ENCODE measurements at regions not wholly inside any gene's neighbourhood (a gene's known extent, or its start where the extent isn't known, plus 50 kb on each side); places are given as distances from the start of the nearest gene placed in this dataset.

DNA sequence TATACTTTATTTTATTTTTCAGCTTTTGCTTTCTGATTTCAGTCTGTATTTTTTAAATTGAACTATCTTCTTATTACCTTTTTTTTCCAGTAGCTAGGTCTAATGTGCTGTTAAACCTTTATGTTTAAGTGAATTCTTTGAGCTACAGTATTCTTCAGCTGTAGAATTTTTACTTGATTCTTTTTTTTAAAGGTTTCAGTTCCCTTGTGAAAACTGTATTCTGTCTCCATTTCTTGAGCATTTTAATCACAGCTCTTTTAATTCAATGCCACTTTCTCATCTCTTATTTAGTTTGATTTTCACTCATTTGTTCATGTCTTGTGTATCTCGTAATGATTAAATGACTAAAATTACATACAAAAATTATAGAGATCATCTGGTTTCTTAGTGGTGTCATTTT, 233.8 kb downstream of the MTRR start:
- H3K4me3 Mint-ChIP-seq (ENCODE audit: unreplicated experiment) = no peak overlapping the region
- no peaks in the 10 kb centered on the region for H3K27me3 Mint-ChIP-seq (ENCODE audit: unreplicated experiment)
- H3K27ac Mint-ChIP-seq (ENCODE audit: unreplicated experiment) = no peak overlapping the region
- H3K36me3 Mint-ChIP-seq (ENCODE audit: unreplicated experiment) = no peaks in the 10 kb centered on the region
- no peak for DNase-seq
- H3K4me1 Mint-ChIP-seq (ENCODE audit: low read depth, unreplicated experiment) = no peaks in the 10 kb centered on the region
- H3K9me3 Mint-ChIP-seq (ENCODE audit: unreplicated experiment) = no peaks in the 10 kb centered on the region
- TF ChIP-seq, protein P1, sequence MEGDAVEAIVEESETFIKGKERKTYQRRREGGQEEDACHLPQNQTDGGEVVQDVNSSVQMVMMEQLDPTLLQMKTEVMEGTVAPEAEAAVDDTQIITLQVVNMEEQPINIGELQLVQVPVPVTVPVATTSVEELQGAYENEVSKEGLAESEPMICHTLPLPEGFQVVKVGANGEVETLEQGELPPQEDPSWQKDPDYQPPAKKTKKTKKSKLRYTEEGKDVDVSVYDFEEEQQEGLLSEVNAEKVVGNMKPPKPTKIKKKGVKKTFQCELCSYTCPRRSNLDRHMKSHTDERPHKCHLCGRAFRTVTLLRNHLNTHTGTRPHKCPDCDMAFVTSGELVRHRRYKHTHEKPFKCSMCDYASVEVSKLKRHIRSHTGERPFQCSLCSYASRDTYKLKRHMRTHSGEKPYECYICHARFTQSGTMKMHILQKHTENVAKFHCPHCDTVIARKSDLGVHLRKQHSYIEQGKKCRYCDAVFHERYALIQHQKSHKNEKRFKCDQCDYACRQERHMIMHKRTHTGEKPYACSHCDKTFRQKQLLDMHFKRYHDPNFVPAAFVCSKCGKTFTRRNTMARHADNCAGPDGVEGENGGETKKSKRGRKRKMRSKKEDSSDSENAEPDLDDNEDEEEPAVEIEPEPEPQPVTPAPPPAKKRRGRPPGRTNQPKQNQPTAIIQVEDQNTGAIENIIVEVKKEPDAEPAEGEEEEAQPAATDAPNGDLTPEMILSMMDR (IDR thresholded peaks at IDR 0.05; ENCODE audit: partially characterized antibody, unreplicated experiment) = no peak

DNA sequence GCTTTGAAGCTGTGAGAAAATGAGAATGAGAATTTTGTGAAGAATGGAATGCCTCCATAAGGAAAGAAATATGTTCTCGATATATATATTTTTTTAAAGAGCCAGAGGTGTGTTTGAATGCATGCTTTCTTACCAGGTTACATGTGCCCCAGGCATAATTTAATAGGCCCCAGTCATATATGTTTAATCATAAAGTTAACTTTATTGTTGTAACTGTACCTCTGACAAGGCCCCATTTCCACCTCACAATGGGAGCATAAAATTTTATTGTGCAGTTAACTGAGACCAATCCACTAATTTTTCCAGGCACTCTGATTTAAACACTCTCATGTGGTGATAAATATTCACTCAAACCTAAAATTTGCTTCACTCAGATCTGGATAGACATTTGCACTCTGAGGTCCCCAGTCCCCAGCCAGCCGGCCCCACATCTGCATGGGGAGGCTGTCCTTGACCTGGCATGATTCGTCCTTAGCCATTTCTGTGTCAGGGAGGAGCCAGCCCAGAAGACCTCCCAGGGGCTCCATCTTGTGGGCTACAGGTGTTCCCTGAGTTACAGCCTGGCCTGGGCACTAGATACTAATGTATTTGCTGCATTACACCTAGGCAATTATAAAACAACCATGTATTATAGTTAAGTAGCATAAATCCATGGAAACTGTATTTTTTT, 245.8 kb downstream of the MTRR start:
- no peaks in the 10 kb centered on the region for H3K27me3 Mint-ChIP-seq (ENCODE audit: unreplicated experiment)
- TF ChIP-seq, protein P1 (IDR thresholded peaks at IDR 0.05; ENCODE audit: partially characterized antibody, unreplicated experiment) = no peak
- DNase-seq = no peak
- no peaks in the 10 kb centered on the region for H3K36me3 Mint-ChIP-seq (ENCODE audit: unreplicated experiment)
- no peaks in the 10 kb centered on the region for H3K9me3 Mint-ChIP-seq (ENCODE audit: unreplicated experiment)
- no peak overlapping the region for H3K27ac Mint-ChIP-seq (ENCODE audit: unreplicated experiment)
- no peak overlapping the region for H3K4me3 Mint-ChIP-seq (ENCODE audit: unreplicated experiment)
- no peaks in the 10 kb centered on the region for H3K4me1 Mint-ChIP-seq (ENCODE audit: low read depth, unreplicated experiment)

DNA sequence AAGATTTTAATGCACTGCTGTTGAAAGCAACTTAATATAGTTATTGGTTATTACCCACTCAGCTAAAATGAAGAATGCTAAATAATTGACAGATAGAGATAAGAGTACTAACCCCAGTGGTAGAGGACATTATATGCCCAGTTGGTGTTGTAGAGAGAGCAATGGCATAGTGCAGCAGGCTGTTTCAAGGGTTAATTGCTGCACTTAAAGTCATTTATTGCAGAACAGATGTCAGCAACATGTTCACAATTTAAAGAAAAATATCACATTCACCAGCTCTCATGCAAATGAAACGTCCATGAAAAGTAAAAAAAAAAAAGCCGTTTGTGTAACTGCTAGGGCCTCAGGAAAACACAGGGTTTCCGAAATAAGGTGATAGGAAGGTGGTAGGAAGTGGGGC, 254.6 kb downstream of the MTRR start:
- Mint-ChIP-seq H3K27ac (ENCODE audit: unreplicated experiment) (peak overlapping the region; percentile 29), H3K36me3 (ENCODE audit: unreplicated experiment) (no peaks in the 10 kb centered on the region), H3K4me1 (ENCODE audit: low read depth, unreplicated experiment) (peaks cover 9% of the 10 kb centered on the region), H3K27me3 (ENCODE audit: unreplicated experiment) (peaks cover 4% of the 10 kb centered on the region), H3K9me3 (ENCODE audit: unreplicated experiment) (no peaks in the 10 kb centered on the region), H3K4me3 (ENCODE audit: unreplicated experiment) (peak overlapping the region; percentile 34)
- TF ChIP-seq, protein P1 (IDR thresholded peaks at IDR 0.05; ENCODE audit: partially characterized antibody, unreplicated experiment) = no peak
- DNase-seq = no peak

DNA sequence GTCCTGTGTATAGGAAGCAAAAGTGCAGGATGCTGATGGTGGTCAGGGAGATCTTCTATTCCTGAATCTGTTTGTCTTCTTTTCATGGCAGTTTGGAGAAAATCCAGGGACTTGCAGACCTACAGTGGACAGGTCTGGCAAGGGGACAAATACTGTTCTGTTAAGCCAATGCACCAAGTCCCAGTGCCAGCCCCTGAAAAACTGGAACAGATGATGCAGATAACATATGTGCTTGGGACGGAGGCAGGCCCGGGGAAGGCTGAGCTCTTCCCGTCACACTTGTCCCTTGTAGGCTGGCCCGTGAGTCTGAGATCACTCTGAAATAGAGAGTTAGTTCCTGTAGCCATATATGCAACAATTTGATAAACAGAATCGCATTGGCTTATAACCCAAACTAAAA, 265.7 kb downstream of the MTRR start:
- peaks cover 12% of the 10 kb centered on the region for H3K4me1 Mint-ChIP-seq (ENCODE audit: low read depth, unreplicated experiment)
- no peak overlapping the region for H3K4me3 Mint-ChIP-seq (ENCODE audit: unreplicated experiment)
- no peak for DNase-seq
- H3K27ac Mint-ChIP-seq (ENCODE audit: unreplicated experiment) = peak overlapping the region; percentile 1
- H3K36me3 Mint-ChIP-seq (ENCODE audit: unreplicated experiment) = no peaks in the 10 kb centered on the region
- H3K9me3 Mint-ChIP-seq (ENCODE audit: unreplicated experiment) = no peaks in the 10 kb centered on the region
- TF ChIP-seq, protein P1 (IDR thresholded peaks at IDR 0.05; ENCODE audit: partially characterized antibody, unreplicated experiment) = no peak
- H3K27me3 Mint-ChIP-seq (ENCODE audit: unreplicated experiment) = no peaks in the 10 kb centered on the region

DNA sequence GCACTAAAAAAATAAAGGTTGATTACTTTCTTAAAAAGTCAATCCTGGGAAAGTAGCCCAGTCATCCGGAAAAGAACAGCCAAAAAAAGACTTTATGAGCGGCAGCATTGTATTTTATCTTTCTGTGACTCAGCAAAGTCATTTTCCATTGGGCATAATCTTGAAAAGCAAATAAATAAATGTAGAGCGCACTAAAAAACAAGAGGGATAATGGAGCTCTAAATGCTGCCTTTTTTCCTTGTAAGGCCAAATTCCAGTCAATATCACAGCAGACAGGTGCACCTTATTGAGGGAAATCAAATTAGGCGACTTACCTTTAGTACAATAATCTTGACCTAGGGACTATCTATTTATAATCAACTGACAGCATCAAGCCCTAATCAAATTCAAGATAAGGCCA, 266.8 kb downstream of the MTRR start:
- Mint-ChIP-seq H3K27me3 (ENCODE audit: unreplicated experiment) (no peaks in the 10 kb centered on the region), H3K4me3 (ENCODE audit: unreplicated experiment) (no peak overlapping the region), H3K27ac (ENCODE audit: unreplicated experiment) (no peak overlapping the region), H3K36me3 (ENCODE audit: unreplicated experiment) (no peaks in the 10 kb centered on the region), H3K4me1 (ENCODE audit: low read depth, unreplicated experiment) (peaks cover 12% of the 10 kb centered on the region), H3K9me3 (ENCODE audit: unreplicated experiment) (no peaks in the 10 kb centered on the region)
- no peak for DNase-seq
- TF ChIP-seq, protein P1 (IDR thresholded peaks at IDR 0.05; ENCODE audit: partially characterized antibody, unreplicated experiment) = no peak
